Hepatocyte (in vitro differentiated cells): ENCODE measurements at regions not wholly inside any gene's neighbourhood (a gene's known extent, or its start where the extent isn't known, plus 50 kb on each side); places are given as distances from the start of the nearest gene placed in this dataset.

Experiments used
- CTCF ChIP-seq: fragments of 200-600 bp; sonication (generic); IDR thresholded peaks from 2 replicates; pipeline ENCODE4 v1.5.1; 2016; ENCODE audit warnings: antibody characterized with exemption, mild to moderate bottlenecking; ENCODE audit not compliant: poor library complexity
- EZH2 ChIP-seq: fragments of 200-600 bp; sonication (generic); IDR thresholded peaks from 2 replicates; pipeline ENCODE4 v1.6.1; 2016; ENCODE audit warnings: antibody characterized with exemption, mild to moderate bottlenecking, borderline replicate concordance

- TF ChIP-seq CTCF (no peak), EZH2 (no peak)
These were observed 522.9 kb downstream of the HS3ST4 start for GRCh38 chr16:26214581-26215174.
